ENCODE measurements at regions not wholly inside any gene's neighbourhood (a gene's known extent, or its start where the extent isn't known, plus 50 kb on each side); places are given as distances from the start of the nearest gene placed in this dataset.

DNA sequence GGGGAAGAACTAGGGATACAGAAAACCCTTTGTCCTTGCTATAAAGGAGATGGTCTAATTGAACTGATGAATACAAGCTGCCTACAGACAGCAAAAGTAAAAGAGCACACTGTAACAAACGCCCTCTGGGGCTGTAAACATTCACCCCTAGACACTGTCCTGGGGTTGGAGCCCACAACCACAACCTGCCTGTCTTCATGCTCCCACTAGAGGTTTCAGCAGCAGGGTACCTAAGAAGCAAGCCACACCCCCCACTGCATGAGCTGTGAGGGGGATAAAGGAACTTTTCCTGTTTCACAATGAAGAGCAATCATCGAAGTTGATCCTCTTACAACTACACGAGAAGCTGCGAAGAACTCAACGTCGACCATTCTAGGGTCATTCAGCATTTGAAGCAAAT, 90.5 kb upstream of the LUZP2 start:
- no peak for TF ChIP-seq POLR2A (IDR thresholded peaks at IDR 0.05)
- TF ChIP-seq, protein P1, sequence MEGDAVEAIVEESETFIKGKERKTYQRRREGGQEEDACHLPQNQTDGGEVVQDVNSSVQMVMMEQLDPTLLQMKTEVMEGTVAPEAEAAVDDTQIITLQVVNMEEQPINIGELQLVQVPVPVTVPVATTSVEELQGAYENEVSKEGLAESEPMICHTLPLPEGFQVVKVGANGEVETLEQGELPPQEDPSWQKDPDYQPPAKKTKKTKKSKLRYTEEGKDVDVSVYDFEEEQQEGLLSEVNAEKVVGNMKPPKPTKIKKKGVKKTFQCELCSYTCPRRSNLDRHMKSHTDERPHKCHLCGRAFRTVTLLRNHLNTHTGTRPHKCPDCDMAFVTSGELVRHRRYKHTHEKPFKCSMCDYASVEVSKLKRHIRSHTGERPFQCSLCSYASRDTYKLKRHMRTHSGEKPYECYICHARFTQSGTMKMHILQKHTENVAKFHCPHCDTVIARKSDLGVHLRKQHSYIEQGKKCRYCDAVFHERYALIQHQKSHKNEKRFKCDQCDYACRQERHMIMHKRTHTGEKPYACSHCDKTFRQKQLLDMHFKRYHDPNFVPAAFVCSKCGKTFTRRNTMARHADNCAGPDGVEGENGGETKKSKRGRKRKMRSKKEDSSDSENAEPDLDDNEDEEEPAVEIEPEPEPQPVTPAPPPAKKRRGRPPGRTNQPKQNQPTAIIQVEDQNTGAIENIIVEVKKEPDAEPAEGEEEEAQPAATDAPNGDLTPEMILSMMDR (IDR thresholded peaks at IDR 0.05), result no peak
